ENCODE measurements at regions not wholly inside any gene's neighbourhood (a gene's known extent, or its start where the extent isn't known, plus 50 kb on each side); places are given as distances from the start of the nearest gene placed in this dataset.

DNA sequence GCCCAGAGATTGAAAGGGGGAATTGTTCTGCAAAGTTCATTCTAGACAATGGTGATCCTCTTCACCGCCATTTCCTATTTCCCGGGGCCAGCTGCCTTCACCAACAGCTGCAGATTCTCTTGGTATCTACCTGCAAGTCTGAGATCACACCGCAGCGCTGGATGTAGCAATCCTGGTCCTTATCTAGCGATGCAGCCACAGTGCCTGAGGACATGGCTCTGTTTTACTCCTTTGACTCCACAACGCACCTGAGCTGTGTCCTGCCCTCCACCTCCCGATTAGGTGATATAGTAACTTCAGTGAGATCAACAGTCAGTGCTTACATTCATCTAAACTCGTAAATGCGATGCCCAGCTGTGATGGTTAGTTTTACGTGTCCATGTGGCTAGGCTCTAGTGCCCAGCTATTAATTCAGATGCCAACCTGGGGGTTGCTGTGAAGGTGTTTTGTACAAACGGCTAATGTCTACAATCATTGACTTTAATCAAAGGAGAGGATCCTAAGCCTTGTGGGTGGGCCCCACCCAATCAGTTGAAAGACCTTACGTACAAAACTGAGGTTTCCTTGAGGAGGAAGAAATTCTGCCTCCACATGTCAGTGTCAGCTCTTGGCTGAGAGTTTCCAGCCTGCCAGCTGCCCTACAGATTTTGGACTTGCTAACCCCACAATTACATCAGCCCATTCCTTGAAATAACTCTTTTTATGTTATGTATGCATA, 189.8 kb downstream of the SH3BP4 start:
- DNase-seq (ENCODE audit: low spot score), result no peak

DNA sequence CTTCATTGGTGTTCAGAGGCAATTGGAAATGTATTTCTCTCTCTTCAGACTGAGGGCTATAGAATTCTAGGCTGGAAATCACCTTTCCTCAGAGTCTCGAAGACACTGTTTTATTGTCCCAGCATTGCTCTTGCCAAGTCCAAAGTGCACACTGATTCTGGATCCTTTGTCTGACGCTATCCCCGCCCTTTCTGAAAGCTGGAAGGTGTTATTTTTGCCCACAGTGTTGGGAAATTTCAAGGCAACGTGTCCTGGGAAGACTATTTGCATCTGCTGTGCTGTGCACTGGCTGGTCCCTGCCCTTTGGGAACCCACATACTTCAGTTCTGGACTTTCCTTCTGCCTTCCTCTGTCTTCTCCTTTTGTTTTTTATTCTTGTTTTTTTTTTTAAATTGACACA, 190.8 kb downstream of the SH3BP4 start:
- DNase-seq (ENCODE audit: low spot score), result no peak

DNA sequence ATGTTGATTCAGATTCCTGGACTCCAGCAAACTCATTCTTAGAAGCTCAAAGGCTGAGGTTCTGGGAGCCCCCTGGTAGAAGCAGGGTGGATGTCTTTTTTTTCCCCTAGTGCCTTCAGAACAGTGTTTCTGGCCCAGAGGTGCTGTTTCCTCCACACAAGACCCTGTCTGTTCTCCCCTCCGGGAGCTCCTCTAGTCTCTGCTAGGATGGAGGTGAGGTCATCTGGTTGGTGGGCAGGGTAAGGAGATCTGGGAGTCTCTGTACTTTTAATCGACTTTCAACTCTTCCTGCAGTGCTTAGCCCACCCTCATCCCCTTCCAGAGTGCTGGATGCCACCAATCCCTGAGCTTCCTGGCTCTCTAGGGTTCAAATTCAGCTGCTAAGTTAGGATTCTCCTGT, 192.0 kb downstream of the SH3BP4 start:
- no peak for DNase-seq (ENCODE audit: low spot score)

GRCh38 chr2:235144291-235144690, 192.5 kb downstream of the SH3BP4 start:
- DNase-seq (ENCODE audit: low spot score), result no peak

- DNase-seq (ENCODE audit: low spot score), result no peak
These were observed 194.4 kb downstream of the SH3BP4 start for GRCh38 chr2:235146206-235146605.

- DNase-seq (ENCODE audit: low spot score), result no peak
These were observed 195.2 kb downstream of the SH3BP4 start for GRCh38 chr2:235146871-235147565.

GRCh38 chr2:235148201-235149170, 196.7 kb downstream of the SH3BP4 start:
- no peak for DNase-seq (ENCODE audit: low spot score)

DNA sequence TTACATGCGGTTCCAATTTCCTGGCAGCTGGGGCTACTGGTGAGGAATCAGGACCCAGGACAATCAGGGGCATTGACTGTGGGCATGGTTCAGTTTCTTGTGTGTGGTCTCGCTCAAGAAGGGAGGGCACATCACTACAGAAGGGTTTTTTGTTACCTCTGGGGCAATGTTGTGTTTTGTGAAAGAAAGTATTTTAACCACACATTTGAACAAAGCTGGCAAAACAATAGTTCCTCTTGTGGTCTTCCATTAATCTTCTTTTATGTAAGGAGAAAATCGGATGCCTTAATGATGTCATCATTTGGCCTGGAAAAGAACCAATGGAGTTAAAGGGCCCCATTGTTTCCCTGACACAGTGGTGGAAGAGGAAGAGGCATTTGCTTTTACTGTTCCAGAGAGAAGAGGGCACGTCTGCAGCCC, 197.4 kb downstream of the SH3BP4 start:
- DNase-seq (ENCODE audit: low spot score), result no peak

DNA sequence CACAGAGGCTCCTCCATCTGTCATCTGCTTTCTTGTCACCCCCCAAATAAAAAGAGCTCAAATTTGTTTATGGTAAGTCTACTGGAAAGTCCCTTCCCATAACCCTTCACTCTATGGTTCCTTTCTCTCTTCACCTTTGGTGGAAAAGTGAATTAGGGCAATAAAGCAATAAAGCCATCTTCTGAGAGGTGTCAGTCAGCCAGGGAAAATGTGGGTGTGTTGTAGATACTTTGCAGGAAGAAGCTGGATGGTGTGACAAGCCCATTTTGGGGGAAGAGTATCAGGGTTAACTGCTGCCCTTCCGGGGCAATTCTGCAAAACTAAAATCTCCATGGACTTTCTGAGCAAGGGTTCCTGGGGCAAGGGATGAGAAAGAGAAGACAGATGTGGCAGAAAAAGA, 197.9 kb downstream of the SH3BP4 start:
- no peak for DNase-seq (ENCODE audit: low spot score)

GRCh38 chr2:235151152-235151551, 199.3 kb downstream of the SH3BP4 start:
- DNase-seq (ENCODE audit: low spot score), result no peak

DNA sequence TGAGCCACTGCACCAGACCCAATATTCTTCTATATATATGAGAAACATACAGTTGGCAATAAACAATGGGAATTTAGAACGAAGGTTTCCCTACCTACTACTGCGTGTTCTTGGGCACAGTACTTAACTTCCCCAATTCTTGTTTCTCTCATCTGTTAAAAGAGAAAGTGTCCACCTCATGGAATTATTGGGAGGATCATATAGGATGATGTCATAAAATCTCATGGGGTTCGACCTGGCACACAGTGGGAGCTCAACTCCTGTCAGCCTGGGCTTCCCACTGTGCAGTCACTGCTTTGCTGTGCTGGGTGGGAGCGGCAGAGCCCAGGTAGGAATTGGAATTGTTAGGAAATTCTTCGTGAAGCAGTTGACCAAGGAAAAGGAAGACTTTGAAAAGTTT, 203.3 kb downstream of the SH3BP4 start:
- DNase-seq (ENCODE audit: low spot score), result no peak

DNA sequence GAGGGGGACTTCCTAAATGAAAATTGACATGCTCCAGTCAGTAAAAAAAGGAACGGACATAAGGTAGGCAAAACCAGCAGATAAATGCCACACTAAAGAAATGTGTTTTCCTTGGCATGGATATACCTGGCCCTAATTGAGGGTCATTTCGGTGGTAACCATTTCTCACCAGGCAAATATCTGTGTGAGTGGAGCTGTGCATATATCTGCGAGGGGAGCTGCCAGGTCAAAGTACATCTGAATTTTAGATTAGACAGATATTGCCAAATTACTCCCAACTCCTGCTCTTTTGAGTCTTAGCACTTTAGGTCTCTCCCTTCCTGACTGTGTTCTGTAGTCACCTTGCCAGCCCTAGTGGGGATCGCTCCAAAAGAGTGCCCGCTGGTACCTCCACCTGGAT, 204.2 kb downstream of the SH3BP4 start:
- DNase-seq (ENCODE audit: low spot score), result no peak

GRCh38 chr2:235157746-235158482, 206.1 kb downstream of the SH3BP4 start:
- no peak for DNase-seq (ENCODE audit: low spot score)

DNA sequence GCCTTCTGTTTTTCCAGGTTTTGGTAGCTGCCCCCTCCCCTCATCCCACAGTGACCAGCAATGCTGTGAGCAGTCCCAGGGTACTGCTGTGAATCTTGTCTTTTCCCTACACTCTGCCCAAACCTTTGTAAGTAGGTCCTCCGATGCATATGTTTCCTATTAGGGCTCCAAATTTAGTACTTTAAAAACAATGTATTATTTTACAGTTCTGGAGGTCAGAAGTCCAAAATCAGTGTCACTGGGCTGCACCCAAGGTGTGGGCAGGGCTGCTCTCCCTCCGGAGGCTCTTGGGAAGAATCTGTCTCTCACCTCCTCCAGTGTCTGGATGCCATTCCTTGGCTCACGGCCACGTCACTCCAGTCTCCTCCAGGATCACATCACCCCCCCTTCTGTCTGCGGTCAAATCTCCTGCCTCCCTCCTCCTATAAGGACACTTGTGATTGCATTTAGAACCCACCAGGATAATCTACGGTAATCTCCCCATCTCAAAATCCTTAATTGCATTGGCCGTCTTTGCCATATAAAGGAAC, 208.5 kb downstream of the SH3BP4 start:
- DNase-seq (ENCODE audit: low spot score), result no peak

GRCh38 chr2:235161565-235161964, 209.7 kb downstream of the SH3BP4 start:
- DNase-seq (ENCODE audit: low spot score), result no peak

- no peak for DNase-seq (ENCODE audit: low spot score)
These were observed 210.4 kb downstream of the SH3BP4 start for GRCh38 chr2:235162082-235162836.

DNA sequence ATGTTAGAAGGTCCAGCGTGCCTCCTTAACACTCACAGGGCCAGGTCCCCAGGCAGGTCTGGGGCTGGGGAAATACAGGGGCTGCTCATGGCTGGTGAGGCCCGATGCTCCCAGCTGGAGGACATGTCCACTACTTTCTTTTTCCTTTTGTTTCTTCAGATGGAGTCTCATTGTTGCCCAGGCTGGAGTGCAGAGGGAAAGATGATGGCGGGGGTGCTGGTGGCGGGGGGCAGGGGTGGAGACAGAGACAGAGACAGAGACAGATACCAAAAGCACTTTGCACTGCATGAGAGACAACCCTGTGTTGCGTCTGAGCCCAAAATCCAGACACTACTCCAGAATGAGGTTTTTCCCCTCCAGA, 211.0 kb downstream of the SH3BP4 start:
- no peak for DNase-seq (ENCODE audit: low spot score)

DNA sequence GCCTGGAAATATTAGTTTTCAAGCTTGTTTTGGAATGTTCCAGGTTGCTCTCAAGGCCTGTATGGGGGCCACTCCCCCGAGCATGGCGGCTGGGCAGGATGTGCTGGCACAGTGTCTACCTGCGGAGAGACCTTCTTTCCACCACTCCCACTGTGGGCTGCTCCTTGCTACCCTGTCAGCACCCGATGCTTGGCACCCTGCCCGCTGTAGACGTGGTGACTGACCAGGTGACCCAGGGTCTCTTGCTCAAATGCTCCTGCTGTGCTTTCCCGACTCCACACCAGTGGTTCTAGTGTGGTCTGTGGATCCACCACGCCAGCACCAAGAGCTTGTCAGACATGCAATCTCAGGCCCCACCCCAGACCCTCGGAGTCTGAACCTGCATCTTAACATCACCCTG, 213.3 kb downstream of the SH3BP4 start:
- no peak for DNase-seq (ENCODE audit: low spot score)

- DNase-seq (ENCODE audit: low spot score), result no peak
These were observed 213.8 kb downstream of the SH3BP4 start for GRCh38 chr2:235165631-235166030.

GRCh38 chr2:235168174-235168979, 216.6 kb downstream of the SH3BP4 start:
- DNase-seq (ENCODE audit: low spot score), result no peak

All from left forelimb (tissue), 1 donor.